ENCODE measurements at regions not wholly inside any gene's neighbourhood (a gene's known extent, or its start where the extent isn't known, plus 50 kb on each side); places are given as distances from the start of the nearest gene placed in this dataset.

DNA sequence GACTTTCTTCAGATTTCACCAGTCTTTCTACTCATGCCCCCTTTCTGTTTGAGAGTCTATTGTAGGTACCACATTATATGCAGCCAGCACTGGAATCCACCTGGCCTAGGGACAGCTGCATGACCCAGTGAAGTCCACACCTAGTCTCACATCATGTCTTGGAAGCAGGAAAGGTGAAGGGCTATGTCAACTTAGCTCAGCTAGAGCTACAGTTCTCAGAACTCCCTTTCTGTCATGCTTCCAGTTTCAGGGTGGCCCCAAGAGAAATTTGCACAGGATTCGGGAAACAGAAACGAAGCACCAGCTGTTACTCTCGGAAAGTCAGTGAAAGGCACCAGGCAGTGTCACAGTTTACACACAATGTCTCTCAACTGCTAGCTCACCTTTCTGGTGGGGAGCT lies 51.6 kb upstream of the NLRP1 start:
- DNase-seq: no peak

DNA sequence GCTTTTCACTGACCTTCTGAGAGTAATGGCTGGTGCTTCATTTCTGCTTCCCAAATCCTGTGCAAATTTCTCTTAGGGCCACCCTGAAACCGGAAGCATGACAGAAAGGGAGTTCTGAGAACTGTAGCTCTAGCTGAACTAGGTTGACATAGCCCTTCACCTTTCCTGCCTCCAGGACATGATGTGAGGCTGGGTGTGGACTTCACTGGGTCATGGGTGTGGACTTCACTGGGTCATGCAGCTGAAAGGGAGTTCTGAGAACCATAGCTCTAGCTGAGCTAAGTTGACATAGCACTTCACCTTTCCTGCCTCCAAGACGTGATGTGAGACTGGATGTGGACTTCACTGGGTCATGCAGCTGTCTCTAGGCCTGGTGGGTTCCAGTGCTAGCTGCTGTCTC lies 54.3 kb upstream of the NLRP1 start:
- no peak for DNase-seq

GRCh38 chr17:5640726-5641125 lies 56.4 kb upstream of the NLRP1 start:
- DNase-seq: peak; percentile 18

GRCh38 chr17:5642752-5643151 lies 58.4 kb upstream of the NLRP1 start:
- DNase-seq: no peak

- DNase-seq: no peak
Observed at GRCh38 chr17:5644065-5644464, 59.8 kb upstream of the NLRP1 start.

- DNase-seq: no peak
Observed at GRCh38 chr17:5651348-5651747, 67.0 kb upstream of the NLRP1 start.

DNA sequence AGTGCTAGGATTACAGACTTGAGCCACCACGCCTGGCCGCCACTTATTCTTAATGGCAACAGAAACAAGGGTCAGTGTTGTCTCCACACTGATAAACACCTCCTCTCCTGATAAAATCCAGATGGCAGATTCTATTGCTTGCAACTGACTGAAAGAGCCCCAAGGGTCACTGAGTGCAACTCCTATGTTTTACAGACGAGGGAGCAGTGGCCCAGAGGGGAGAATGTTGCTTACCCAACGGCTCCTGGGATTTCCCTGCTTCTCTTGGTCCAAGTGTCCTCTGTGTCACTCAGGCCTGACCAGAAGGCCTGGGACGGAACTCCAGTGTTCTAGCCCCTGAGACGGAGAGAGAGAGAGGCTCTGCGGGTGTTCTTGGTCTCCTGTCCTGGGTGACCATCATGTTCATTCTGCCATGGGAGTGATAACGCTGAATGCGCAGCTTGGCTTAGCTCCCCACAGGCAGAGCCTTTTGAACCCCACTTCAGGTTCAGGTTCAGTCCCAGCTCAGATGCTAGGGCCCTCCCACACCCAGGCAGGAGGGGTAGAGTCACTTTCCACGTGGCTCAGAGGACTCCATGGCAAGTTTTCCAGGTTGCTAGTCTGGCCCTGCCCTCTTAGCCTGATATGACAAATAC lies 77.3 kb upstream of the NLRP1 start:
- no peak for DNase-seq

DNA sequence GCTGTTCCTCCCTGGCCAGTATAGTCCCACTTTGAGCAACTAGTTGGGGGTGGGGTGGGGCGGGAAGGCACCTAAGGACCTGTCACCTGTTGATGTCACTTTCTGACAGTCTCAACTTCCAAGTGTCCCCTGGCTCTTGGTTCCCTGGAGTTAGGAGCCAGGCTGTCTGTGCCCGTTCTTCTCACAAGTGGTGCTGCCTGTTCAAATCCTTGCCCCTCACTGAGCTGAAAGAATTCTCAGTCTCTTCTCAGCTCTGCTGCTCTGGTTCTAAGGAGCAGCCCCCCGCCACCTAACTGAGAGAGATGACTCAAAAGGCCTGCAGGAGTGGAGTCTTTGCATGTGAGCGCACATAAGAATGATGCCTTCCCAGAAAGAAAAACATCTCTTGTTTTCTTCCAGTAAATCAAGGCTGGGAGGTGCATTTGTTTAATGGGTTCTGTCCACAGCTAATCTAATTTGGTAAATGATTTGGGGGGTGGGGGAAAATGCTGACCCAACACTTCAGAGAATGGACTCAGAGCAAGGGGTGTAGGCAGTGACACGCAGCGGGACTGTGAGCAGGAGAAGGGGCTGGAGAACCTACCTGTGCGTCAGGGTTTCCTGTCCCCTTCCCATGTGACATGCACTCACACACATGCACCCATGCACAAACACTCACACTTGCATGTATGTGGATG lies 78.2 kb upstream of the NLRP1 start:
- no peak for DNase-seq

DNA sequence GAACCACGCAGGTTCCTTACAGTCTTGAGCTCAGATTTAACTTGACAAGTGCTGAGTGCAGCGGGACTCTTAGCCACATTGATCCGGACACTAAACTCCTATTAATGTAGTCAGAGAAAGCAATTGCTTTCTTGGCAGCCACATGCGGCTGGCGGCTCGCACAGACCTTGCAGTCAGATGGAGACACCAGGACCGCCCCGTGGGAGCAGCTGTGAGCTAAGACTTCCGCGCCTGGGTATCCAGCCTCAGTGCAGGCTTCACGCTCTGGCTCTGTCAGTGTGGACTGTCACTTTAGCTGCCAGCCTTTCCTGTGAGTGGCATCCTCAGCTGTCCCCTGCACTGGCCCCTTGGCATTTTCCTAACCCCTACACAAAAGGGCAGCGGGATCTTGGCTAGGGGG lies 80.9 kb upstream of the NLRP1 start:
- DNase-seq: no peak

DNA sequence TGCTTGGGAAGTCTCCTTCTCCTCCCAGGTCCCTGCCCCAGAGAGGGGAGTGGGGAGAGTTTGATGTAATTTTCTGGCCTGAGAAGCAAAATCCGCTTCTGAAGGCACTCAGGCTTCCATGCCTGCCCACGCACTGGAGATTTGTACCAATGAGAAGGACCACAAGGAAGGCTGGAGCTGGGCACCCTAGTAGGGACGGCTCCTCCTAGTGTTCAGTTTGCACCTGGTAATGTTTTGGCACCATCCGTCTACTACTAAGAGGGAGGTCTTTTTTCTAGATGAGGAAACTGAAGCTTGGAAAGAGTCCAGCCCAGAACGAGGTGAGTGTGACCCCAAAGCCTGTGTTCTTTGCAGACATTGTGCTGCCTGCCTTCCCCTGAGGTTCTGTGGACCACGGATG lies 83.6 kb upstream of the NLRP1 start:
- DNase-seq: peak; percentile 1

GRCh38 chr17:5668557-5669138 lies 84.3 kb upstream of the NLRP1 start:
- DNase-seq: no peak

- no peak for DNase-seq
Observed at GRCh38 chr17:5669191-5669590, 84.9 kb upstream of the NLRP1 start.

GRCh38 chr17:5672141-5672540 lies 87.8 kb upstream of the NLRP1 start:
- no peak for DNase-seq

GRCh38 chr17:5672815-5673430 lies 88.6 kb upstream of the NLRP1 start:
- no peak for DNase-seq

- DNase-seq: no peak
Observed at GRCh38 chr17:5675625-5676421, 91.5 kb upstream of the NLRP1 start.

DNA sequence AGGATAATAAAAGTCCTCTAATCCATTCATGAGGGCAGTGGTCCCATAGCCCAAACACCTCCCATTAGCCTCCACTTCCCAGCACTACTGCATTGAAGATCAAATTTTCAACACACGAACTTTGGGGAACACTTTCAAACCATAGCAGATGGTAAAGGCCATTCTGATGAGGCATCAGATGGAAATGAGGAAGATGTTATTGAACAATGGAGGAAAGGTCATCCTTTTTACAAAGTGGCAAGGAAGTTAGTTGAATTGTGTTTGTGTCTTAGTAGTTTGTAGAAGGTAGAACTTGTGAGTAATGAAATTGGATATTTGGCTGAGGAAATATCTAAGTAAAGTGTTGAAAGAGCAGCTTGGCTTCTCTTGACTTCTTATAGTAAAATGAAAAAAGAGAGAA lies 93.3 kb upstream of the NLRP1 start:
- DNase-seq: no peak

GRCh38 chr17:5678171-5678570 lies 93.9 kb upstream of the NLRP1 start:
- DNase-seq: no peak

- DNase-seq: no peak
Observed at GRCh38 chr17:5680766-5681165, 96.5 kb upstream of the NLRP1 start.

- no peak for DNase-seq
Observed at GRCh38 chr17:5683241-5683640, 98.9 kb upstream of the NLRP1 start.

DNA sequence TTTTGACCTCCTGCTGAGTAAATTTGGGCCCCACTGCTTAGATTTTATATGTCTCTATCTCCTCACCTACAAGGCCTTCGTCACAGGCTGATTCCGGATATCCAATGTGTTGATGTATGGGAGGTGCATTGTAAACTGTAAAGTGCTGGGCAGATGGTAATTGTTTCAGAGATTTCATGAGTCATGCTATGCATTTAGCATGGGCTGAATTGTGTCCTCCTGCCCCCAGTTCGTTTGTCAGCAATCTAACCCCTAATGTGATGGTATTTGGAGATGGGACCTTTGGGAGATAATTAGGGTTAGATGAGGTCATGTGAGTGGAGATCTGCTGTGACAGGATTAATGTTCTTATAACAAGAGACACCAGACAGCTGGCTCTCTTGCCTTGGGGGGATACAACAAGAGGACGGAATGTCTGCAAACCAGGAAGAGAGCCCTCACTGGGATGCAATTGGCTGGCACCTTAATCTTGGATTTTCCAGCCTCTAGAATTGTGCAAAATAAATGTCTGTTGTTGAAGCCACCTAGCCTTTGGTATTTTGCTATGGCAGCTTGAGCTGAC lies 101.8 kb upstream of the NLRP1 start:
- DNase-seq: no peak

DNA sequence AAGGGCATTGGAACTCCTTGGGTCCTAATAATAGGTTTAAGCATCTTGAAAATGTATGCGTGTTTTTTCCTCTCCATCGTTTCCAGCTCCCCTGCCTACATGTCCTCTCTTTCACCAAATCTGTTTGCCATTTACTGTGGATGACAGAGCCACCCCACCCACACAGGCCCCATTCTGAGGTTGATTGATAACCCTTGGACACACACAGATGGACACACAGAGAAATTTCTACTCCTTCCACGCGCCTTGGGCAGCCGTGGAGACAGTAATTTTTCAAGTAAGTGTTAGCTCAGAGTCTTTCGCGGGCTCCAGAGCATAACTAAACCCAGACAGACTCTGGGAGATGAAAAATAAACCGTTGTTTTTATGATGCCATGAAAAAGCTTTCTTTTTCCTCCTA lies 103.3 kb upstream of the NLRP1 start:
- DNase-seq: no peak

DNA sequence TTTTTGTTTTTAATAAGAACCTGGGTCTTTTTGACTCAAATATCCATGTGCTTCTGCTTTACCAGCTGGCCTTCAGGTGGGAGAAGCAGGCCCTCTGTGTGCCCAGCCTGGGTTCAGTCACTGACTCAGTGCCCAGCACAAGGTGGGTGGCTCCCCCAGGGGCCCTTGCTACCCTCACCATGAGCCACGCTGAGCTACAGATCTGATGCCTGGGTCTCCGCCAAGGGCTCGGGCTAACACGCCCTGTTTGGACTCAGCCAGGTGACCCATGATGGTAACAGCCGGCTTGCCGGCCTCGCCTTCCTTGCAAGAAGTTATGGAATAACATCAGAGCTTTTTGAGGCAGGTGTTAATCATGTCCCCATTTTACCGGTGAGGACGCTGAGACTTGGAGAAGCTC lies 109.5 kb upstream of the NLRP1 start:
- DNase-seq: no peak

DNA sequence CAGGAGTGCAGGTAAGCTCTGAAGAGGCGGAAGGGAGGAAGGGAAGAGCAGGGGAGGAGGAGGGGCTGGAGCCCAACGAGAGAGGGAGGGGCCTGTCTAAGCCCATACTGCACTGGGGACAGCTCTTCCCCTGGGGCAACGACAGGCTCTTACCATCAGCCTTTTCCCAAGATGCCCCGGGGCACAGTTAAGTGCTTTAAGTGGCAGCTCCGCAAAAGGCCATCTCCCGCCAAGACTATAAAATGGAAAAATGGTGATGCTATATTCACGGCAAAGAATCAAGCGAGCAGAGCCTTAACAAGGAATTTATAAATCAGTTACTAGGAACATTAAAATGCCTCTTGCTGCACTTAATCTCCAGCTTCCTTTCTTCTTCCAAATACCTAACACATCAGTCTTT lies 110.2 kb upstream of the NLRP1 start:
- no peak for DNase-seq
